HL-60 (cell line): ENCODE measurements at regions not wholly inside any gene's neighbourhood (a gene's known extent, or its start where the extent isn't known, plus 50 kb on each side); places are given as distances from the start of the nearest gene placed in this dataset.
"Not testable (repeated sequence)": the region's sequence is repeated elsewhere in the genome, so short reads cannot be mapped to it uniquely, and the experiment has no call there.

Experiments
- DNase-seq, 2 experiments: peaks; one replicate each; pipeline ENCODE4 v3.0.0-alpha.2; 2010 to 2020; ENCODE audit warnings: low read depth in 1 of 2, low spot score in 1 of 2
- H3K27ac ChIP-seq: fragments of 250-450 bp; sonication (Bioruptor Pico); replicated peaks from 2 replicates; pipeline ENCODE4 v1.5.1; 2020; ENCODE audit warnings: mild to moderate bottlenecking, moderate library complexity
- H3K27me3 ChIP-seq: fragments of 250-450 bp; sonication (Bioruptor Pico); 2 replicates; pipeline ENCODE4 v1.5.1; 2021; ENCODE audit warnings: mild to moderate bottlenecking, moderate library complexity; ENCODE audit not compliant: insufficient read depth, poor library complexity, severe bottlenecking
- H3K4me3 ChIP-seq: replicated peaks from 2 replicates; pipeline ENCODE4 v1.5.1; 2011; ENCODE audit warnings: mild to moderate bottlenecking, control low read depth, low read length; ENCODE audit not compliant: insufficient read depth
- GABPA ChIP-seq: IDR thresholded peaks from 2 replicates; pipeline ENCODE4 v1.6.1; 2012; ENCODE audit warnings: low read depth
- POLR2AphosphoS5 ChIP-seq: IDR thresholded peaks from 2 replicates; pipeline ENCODE4 v1.6.1; 2012; ENCODE audit warnings: low read depth
- REST ChIP-seq: IDR thresholded peaks from 2 replicates; pipeline ENCODE4 v1.6.1; 2012; ENCODE audit warnings: low read depth; ENCODE audit not compliant: insufficient replicate concordance
- SPI1 ChIP-seq: IDR thresholded peaks from 2 replicates; pipeline ENCODE4 v1.6.1; 2012; ENCODE audit warnings: low read depth, mild to moderate bottlenecking, borderline replicate concordance
- TF ChIP-seq, protein P1 (sequence below): IDR thresholded peaks from one replicate; pipeline ENCODE4 v1.5.1; 2011; ENCODE audit warnings: low read length, control low read depth, inconsistent platforms; ENCODE audit not compliant: insufficient read depth

GRCh38 chr10:78096486-78096885, 62.8 kb downstream of the RPS24 start:
- not testable (repeated sequence) for H3K27me3 ChIP-seq, DNase-seq, H3K4me3 ChIP-seq, H3K27ac ChIP-seq

- not testable (repeated sequence) for H3K27me3 ChIP-seq, H3K27ac ChIP-seq, H3K4me3 ChIP-seq, DNase-seq
Measured at GRCh38 chr10:78102593-78102992, 68.9 kb downstream of the RPS24 start.

DNA sequence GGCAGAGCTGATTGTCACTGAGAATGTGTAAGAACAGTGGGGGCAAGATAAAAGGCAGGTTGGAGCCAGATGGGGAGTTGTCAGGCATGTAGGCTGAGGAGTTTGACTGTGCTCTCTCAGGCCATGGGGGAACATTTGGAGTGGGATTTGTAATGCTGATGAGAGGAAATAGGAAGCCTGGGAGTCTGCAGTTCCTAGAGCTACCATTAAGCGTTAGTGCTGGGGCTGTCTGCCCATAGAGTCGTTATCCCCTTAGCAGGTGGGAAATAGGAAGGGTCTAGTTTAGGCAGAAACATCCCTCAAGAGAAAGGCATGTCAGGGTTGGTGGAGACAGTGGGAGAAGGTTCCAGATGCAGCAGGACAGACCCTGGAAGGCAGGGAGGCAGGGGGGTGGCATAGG, 75.5 kb downstream of the RPS24 start:
- no peak for DNase-seq
- no peak overlapping the region for H3K4me3 ChIP-seq
- TF ChIP-seq SPI1 = no peak
- TF ChIP-seq, protein P1, sequence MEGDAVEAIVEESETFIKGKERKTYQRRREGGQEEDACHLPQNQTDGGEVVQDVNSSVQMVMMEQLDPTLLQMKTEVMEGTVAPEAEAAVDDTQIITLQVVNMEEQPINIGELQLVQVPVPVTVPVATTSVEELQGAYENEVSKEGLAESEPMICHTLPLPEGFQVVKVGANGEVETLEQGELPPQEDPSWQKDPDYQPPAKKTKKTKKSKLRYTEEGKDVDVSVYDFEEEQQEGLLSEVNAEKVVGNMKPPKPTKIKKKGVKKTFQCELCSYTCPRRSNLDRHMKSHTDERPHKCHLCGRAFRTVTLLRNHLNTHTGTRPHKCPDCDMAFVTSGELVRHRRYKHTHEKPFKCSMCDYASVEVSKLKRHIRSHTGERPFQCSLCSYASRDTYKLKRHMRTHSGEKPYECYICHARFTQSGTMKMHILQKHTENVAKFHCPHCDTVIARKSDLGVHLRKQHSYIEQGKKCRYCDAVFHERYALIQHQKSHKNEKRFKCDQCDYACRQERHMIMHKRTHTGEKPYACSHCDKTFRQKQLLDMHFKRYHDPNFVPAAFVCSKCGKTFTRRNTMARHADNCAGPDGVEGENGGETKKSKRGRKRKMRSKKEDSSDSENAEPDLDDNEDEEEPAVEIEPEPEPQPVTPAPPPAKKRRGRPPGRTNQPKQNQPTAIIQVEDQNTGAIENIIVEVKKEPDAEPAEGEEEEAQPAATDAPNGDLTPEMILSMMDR = no peak
- TF ChIP-seq REST = no peak
- TF ChIP-seq GABPA = no peak
- no peak for TF ChIP-seq POLR2AphosphoS5
- no peaks in the 10 kb centered on the region for H3K27me3 ChIP-seq
- H3K27ac ChIP-seq = no peak overlapping the region

DNA sequence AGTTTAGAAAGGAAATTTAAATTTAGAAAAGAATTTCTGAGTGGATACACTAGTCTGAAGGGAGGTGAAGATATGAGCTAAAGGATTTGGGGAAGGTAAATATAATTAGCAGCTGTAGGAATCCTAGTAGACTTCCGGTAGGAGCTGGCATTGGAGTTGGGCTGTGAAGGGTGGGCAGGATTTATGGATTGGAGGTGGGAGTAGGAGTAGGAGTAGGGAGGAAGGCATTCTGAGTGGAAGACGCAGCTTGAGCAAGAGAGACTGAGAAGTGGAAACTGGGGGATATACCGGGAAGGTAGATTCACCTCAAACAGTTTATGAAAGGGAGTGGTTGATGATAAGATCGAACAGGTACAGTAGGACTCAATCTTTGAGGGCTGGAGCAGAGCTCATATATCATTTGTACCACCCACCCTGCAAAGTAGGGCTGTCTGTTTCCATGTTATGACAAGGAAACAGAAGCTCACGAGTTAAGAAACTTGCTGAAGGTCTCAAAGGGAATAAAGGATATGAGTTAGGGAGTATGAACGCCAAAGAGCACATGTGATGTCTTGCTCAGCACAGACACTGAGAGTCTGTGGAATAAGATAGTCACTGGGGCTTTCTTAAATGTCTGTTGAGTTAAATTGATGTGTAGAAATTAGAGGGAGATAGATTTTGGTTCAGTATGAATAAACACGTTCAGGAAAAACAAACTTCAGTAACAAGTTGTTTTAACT, 81.6 kb downstream of the RPS24 start:
- no peak for DNase-seq
- Histone ChIP-seq H3K4me3 (no peak overlapping the region), H3K27me3 (peaks cover 4% of the 10 kb centered on the region), H3K27ac (no peak overlapping the region)
- TF ChIP-seq SPI1 (no peak), GABPA (no peak), REST (no peak), POLR2AphosphoS5 (no peak)
- TF ChIP-seq, protein P1 = no peak

DNA sequence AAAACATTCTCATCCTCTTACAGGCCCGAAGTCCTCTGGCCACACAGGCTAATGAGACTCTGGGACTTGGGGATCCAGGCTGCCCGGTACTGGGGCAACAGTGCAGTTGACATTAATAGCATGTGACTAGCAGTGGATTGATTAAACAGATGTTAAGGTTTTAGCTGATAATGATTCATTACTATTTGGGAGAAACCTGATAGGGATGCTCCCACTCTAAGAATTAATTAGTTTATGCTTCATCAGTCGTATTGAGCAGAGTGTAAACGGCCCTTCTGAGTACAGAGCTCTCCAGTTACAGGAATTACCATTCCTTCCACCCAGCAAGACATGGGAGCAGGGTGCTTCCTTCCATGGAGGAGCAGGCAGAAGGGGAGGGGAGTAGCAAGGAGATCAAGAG, 82.7 kb downstream of the RPS24 start:
- Histone ChIP-seq H3K27ac (no peak overlapping the region), H3K27me3 (peaks cover 4% of the 10 kb centered on the region), H3K4me3 (no peak overlapping the region)
- TF ChIP-seq, protein P1 = no peak
- TF ChIP-seq REST (no peak), SPI1 (no peak), POLR2AphosphoS5 (no peak), GABPA (no peak)
- DNase-seq = no peak
